Stimulated activated CD4-positive, alpha-beta T cell treated with anti-CD3 and anti-CD28 coated beads, Interleukin-1b, Interleukin-23, amount 100 ng/mL, for 48 hours (primary cell): ENCODE measurements at regions not wholly inside any gene's neighbourhood (a gene's known extent, or its start where the extent isn't known, plus 50 kb on each side); places are given as distances from the start of the nearest gene placed in this dataset.

Experiments used
- DNase-seq: peaks from one replicate; pipeline ENCODE4 v3.0.0-alpha.2; 2020

- DNase-seq, result no peak
Observed at GRCh38 chr14:101151226-101151926, 247.9 kb upstream of the RTL1 start.

- DNase-seq, result no peak
Observed at GRCh38 chr14:101151927-101152305, 248.4 kb upstream of the RTL1 start.

DNA sequence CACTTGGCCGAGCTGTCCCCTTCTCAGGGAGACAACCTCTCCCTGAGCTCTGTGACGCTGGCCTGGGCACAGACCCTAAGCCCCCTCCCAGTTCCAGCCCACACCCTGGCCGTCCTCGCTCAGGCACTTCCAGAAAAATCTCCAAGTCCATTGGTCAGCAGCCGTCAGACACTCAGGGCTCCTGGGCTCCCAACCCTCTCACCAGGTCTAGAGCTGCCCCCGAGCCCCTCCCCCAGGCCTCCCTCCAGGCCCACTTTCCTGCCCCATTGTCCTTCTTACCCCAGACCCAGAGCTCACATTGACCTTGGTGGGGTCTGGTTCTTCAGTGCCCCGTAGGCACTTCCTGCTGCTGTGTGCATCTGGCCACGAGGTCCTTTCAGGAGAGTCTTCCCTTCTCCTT is 249.3 kb upstream of the RTL1 start:
- DNase-seq, result no peak

DNA sequence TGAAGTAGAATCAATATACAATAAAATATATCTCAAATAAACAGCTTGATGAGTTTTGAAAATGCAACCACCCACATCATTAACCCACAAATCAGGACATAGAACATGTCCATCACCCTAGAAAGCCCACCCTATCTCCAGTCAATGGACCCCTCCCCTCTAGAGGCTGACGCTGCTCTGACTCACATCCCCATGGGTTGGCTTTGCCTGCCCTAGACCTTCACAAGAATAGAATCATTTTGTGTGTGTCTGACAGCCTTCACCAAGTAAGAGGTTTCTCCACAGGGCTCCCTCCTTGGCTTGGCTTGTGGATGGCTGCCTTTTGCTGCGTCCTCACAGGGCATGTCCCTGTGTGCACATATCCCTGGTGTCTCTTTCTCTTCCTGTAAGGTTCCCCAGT is 250.2 kb upstream of the RTL1 start:
- DNase-seq, result no peak

DNA sequence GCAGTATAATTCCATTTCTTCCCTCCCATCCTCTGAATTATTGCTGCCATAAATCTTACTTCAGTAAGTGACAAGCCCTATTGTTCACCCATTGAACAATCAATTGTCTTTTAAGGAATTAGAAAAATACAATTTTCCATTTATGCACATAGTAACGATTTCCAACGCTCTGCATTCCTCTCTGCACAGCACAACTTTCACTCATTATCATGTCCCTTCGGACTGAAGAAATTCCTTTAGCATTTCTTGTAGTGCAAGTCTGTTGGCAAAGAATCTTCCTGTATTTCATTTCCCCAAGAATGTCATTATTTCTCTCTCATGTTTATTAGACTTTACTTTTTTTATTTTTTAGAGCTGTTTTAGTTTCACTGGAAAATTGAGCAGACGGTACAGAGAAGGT is 252.1 kb upstream of the RTL1 start:
- no peak for DNase-seq

- DNase-seq, result no peak
Observed at GRCh38 chr14:101167428-101167827, 263.9 kb upstream of the RTL1 start.

DNA sequence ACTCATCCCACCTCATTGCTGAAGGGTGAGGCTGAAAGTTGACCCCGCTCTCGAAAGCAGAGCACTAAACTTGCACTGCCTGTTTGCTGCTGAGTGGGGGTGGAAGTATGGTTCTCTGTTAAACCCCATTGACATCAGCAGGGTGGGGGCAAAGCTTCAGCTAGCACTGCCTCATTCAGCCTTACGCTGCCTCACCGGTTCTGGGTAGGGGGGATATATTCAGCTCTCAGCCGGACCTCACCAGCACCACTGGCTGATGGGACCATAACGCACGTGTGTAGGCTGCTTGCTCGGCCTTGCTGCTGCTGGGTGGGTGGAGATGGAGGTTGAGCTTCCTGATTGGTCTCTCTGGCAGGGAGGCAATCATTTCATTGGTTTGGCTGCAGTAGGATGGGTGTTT is 265.7 kb upstream of the RTL1 start:
- DNase-seq, result no peak

- no peak for DNase-seq
Observed at GRCh38 chr14:101171650-101172049, 268.1 kb upstream of the RTL1 start.

DNA sequence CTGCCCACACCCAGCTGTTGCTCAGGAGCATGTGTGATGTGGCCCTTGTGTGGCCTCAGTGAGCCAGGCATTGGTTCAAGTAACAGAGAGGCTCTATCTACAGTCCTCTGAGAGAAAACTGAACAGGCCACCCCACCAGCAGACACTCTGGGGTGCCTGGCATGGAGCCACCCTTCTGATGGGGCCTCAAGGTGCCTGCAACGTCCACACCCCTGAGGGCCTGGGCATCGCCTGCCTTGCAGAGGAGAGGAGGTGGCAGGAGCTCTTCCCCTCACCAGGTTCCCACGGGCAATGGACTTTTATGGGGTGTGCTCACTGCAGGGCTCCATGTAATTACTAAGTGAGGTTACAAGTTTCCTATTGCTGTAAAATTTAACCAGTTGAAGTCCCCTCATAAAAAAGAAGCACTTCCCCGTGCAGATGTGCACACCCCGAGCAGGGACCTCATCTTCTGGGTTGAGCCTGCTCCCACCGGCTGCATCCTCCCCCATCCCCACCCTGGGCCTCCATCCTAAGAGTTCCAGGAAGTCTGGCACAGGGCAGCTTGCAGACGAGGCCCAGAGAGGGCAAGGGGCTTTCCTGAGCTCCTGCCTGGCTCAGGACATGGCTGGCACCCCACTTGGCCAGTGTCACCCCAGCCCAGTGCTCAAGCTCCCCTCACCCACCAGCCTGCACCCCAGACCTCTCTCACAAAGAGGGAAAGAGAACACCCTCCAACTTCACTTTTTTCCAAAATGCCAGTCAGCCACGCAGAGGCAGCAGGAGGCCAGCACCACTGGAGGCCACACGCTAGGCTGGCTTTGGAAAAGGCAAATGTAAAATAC is 270.4 kb upstream of the RTL1 start:
- DNase-seq, result no peak

GRCh38 chr14:101174522-101174838 is 271.0 kb upstream of the RTL1 start:
- DNase-seq, result no peak

DNA sequence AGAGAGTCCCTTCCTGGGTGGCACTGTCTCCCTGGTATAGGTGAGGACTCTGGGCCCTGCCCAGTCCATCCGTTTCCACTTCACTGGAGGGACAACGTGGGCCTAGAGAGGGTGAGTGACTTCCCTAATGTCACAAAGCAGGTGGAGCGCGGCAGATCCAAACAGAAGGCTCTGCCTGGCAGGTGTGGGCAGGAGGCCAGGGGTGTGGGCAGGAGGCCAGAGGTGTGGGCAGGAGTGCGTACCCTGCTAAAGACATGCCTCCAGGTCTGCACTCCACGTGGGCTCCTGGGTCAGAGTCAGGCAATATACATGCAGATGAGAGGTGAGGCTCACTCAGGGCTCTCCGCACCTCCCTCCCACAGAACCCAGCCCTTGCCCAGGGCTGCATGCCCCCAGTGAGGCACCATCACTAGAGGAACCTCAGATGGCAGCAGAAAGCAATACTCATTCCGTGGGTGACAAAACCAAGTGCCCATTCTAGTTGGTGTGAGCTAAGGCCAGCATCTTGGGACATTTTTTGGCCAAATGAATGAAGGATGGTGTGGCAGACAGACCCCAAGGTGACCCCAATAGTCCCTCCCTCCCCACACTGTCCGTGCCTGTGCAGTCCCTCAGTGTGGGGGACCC is 271.6 kb upstream of the RTL1 start:
- DNase-seq, result no peak

DNA sequence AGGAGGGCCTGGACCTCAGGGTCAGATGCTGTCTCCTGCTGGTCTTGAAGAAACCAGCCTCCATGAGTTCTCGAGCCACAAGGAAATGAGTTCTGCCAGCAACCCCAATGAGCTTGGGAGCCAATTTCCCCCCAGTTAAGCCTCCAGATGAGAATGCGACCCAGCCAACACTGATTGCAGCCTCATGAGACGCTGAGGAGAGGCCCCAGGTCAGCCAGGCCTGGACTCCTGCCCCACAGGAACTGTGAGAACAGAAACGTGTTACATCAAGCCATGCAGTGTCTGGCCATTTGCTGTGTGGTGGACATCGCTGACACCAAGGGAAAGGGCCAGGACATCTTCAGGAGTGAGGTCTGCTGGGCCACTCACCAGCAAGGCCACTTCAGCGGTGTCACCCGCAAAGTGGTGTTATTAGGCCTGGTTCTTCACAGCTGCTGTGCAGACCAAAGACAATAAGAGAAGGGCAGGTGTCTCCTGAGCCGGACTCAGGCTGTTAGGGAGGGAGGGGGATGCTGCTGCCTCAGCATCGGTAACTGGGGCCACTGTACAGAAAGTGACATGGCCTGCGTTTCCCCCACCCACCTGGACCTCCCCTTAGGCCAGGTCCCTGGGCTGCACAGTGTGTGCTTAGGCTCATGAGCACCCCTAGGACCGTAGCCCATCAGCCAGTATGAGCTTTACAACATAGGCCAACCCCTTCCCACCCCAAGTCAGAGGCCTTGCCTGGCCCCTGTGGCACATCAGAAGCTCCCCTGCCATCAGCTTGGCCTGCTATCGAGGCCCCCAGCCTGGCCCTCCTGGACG is 272.4 kb upstream of the RTL1 start:
- DNase-seq, result no peak

- DNase-seq, result no peak
Observed at GRCh38 chr14:101176535-101177205, 273.1 kb upstream of the RTL1 start.

GRCh38 chr14:101177301-101177971 is 273.9 kb upstream of the RTL1 start:
- no peak for DNase-seq

DNA sequence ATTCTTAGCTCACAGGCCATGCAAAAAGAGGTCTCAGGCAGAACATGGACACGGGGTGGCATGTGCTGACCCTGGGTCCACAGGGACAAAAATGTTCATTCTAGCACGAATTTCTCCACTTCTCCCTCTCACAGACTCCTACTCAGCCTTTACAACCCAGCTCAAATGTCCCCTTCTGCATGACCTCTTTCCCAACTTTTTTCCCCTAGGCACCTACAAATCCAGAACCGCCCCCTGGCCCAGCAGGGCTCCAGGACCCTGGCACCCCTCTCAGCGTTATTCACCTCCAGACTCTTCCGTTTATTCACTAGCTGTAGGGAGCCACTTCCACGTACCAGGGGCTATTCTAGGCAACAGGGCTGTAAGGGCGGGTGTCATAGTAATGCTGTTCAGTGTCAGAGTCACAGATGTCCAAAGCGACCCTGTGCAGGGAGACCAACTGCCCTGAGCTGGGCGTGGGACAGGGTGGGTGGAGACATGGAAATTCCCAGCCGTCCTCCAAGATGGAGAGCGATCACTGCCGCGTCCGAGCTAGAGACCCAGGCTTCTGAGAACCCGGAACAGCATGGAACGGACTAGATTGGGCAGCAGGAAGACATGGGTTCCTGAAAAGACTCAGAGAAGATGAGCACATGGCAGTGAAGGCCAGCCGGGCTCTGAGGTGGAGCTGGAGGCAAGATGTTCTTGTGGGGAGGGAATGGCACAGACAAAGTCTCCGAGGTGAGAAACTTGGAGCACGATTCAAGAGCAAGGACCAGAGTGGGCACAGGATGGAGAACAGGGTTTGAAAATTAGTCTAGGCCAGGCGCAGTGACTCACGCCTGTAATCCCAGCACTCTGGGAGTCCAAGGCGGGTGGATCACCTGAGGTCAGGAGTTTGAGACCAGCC is 274.9 kb upstream of the RTL1 start:
- no peak for DNase-seq

GRCh38 chr14:101179691-101180211 is 276.2 kb upstream of the RTL1 start:
- no peak for DNase-seq

DNA sequence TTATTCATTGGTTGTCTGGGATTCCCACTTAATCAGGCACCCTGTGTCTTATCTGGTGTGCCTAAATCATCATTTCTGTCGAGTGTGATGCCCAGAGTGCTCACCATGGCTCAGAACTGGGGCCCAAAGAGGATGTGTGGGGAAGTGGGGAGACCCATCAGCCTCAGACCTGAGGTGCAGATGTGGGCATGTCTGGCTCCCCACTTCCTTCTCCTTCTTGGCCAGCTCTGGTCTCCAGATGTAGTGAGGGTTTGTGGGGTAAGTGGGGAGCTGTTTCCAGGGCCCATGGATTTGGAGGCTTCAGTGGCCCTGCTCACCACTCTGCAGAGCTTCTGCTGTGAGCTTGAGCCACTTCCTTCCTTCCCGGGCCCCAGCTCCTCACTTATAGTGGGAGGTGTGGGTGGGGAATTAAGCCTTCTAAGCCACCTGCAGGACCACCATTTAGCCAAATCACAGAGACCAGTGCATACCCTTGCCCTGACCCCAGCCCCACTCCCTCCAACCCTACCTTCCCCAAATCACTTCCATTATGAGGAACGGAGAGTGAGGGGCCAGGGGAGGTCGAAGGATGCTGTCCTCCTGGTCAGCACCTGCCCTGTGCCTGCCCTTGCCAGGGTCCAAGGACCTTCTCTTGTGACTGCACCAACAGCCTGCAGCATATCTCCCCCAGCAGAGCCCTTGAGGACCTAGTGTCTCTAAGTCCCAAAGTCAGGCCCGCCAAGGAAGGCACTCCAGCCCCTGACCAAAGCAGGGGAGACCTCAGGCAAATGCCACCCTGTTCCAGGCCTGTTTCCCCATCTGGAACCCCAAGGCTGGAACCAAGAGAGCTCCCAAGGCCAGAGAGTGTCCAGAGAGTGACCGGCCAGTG is 278.2 kb upstream of the RTL1 start:
- no peak for DNase-seq

DNA sequence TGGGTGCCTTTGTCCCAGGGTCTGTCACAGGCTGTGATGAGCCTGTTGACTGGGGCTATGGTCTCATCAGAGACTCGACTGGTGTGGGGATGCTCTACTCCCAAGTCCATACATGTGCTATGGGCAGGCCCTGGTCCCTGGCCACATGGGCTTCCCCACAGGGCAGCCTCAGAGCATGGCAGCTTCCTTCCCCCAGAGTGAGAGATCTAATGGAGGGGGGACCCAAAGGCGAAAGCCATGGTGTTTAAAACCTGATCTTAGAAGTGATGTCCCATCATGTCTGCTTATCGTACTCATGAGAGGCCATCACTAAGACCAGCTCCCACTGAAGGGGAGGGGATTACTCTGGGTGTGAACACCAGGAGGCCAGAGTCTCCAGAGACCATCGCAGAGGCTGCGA is 279.0 kb upstream of the RTL1 start:
- no peak for DNase-seq

DNA sequence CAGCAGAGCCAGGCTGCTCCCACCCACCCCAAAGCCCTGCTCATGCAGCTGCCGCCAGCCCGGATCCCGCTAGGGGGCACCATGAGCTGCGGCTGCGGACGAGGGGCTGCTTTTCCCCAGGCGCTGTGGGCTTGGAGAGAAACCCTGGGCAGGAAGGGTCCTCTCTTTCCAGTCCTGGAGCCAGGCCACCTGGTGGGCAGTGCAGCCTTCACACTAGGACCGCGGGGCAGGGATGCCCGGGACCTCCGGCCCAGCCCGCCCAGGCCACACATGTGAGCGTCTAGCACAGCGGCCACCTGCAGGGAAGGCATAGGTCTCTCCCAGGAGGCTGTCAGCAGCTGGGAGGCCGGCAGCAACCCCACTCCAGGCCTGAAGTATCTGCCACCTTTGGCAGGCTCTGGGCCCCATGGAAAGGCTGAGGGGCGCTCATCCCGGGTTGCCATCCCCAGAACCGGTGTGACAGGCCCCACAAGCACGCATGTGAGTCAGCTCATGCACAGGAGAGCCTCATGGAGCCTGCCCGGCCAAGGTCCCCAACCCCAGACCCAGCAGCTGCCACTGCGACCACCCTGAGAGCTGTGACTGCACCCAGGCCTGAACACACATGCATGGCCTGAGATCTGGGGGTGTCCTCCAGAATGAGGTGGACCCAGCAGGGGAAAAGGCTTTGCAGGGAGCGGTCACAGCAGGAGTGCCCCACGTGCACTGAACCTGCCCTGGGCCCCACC is 280.0 kb upstream of the RTL1 start:
- DNase-seq, result no peak
